ENCODE measurements at regions not wholly inside any gene's neighbourhood (a gene's known extent, or its start where the extent isn't known, plus 50 kb on each side); places are given as distances from the start of the nearest gene placed in this dataset.
"Not testable (repeated sequence)": the region's sequence is repeated elsewhere in the genome, so short reads cannot be mapped to it uniquely, and the experiment has no call there.

GRCh38 chr10:109324721-109325120 is 598.6 kb downstream of the XPNPEP1 start (continued):
- no peak for TF ChIP-seq MYNN (tag by site-specific recombination; IDR thresholded peaks at IDR 0.05; ENCODE audit: borderline replicate concordance)
- TF ChIP-seq ZNF140 (tag by site-specific recombination; IDR thresholded peaks at IDR 0.05): no peak
- TF ChIP-seq TCF7L2 (IDR thresholded peaks at IDR 0.05; ENCODE audit: borderline replicate concordance, low read depth, low read length): no peak
- TF ChIP-seq ZNF585B (tag by site-specific recombination; IDR thresholded peaks at IDR 0.05): no peak
- TF ChIP-seq ZBTB6 (tag by site-specific recombination; IDR thresholded peaks at IDR 0.05): no peak
- no peak for TF ChIP-seq KLF8 (tag by site-specific recombination; IDR thresholded peaks at IDR 0.05)
- TF ChIP-seq ZNF132 (tag by site-specific recombination; IDR thresholded peaks at IDR 0.05; ENCODE audit: borderline replicate concordance): no peak
- TF ChIP-seq ZSCAN23 (tag by site-specific recombination; IDR thresholded peaks at IDR 0.05): no peak
- TF ChIP-seq ZBTB17 (tag by site-specific recombination; IDR thresholded peaks at IDR 0.05): no peak
- no peak for TF ChIP-seq ZNF791 (tag by site-specific recombination; IDR thresholded peaks at IDR 0.05)

DNA sequence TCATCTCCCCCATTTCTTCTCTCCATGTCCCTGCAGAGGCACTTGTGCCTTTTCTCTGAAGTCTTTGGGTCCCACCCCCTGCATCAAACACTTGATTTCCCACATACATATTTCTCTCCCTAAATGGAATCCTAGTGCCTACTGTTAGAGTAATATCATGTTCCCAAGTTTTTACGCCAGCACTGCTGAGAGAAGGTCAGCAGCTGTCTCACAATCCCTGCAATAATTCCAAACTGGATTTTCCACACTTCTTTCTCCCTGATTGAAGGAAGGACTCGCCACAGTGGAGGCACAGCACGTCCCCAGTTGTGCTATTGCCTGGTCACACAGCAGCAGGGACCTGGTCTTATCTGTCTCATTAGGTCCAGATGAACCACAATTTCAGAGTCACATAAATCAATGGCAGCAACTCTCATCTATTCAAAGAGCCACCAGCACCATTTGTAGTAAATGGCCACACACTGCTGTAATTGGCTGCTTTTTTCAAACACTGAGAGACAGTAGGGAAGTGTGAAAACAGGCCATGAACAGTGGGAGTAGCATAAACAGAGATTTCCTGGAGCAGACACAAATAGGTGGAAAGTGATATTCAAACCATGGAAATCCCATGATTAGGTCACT is 605.5 kb downstream of the XPNPEP1 start:
- Histone ChIP-seq H3K9me3 (ENCODE audit: control insufficient read depth, insufficient read depth, low read depth, low read length) (no peaks in the 10 kb centered on the region), H3K36me3 (ENCODE audit: control insufficient read depth in 2 of 2, insufficient read depth in 1 of 2, low read length in 2 of 2) (no peaks in the 10 kb centered on the region), H3K4me1 (ENCODE audit: control insufficient read depth, insufficient read depth, low read length) (no peaks in the 10 kb centered on the region), H3K27ac (ENCODE audit: extremely low read depth, low read depth, low read length) (no peak overlapping the region), H3K4me3 (ENCODE audit: low read depth, low read length) (no peak overlapping the region)
- POLR2A ChIA-PET: no interaction called here
- TF ChIP-seq ZNF354C (tag by site-specific recombination; IDR thresholded peaks at IDR 0.05; ENCODE audit: borderline replicate concordance, low read depth) (no peak), ZNF341 (tag by site-specific recombination; IDR thresholded peaks at IDR 0.05; ENCODE audit: low read depth) (no peak), ZNF274 (IDR thresholded peaks at IDR 0.05; ENCODE audit: low read length) (no peak), ZNF274 (tag by site-specific recombination; IDR thresholded peaks at IDR 0.05; ENCODE audit: borderline replicate concordance) (no peak), ZNF510 (tag by site-specific recombination; IDR thresholded peaks at IDR 0.05; ENCODE audit: insufficient replicate concordance) (no peak), ZNF423 (tag by site-specific recombination; IDR thresholded peaks at IDR 0.05) (no peak), PBX3 (CRISPR knock-in tag; IDR thresholded peaks at IDR 0.05) (no peak), ZNF561 (tag by site-specific recombination; IDR thresholded peaks at IDR 0.05; ENCODE audit: borderline replicate concordance) (no peak), INSM2 (tag by site-specific recombination; IDR thresholded peaks at IDR 0.05) (no peak), ZNF302 (tag by site-specific recombination; IDR thresholded peaks at IDR 0.05; ENCODE audit: low read depth) (no peak), ZNF214 (tag by site-specific recombination; IDR thresholded peaks at IDR 0.05; ENCODE audit: borderline replicate concordance) (no peak), ZXDB (tag by site-specific recombination; IDR thresholded peaks at IDR 0.05) (no peak), ZNF184 (tag by site-specific recombination; IDR thresholded peaks at IDR 0.05) (no peak), HOXC10 (CRISPR knock-in tag; IDR thresholded peaks at IDR 0.05) (no peak), ZNF394 (tag by site-specific recombination; IDR thresholded peaks at IDR 0.05; ENCODE audit: borderline replicate concordance) (no peak), ZBTB20 (tag by site-specific recombination; IDR thresholded peaks at IDR 0.05) (no peak), SCRT2 (tag by site-specific recombination; IDR thresholded peaks at IDR 0.05) (no peak)
- TF ChIP-seq, protein P1, sequence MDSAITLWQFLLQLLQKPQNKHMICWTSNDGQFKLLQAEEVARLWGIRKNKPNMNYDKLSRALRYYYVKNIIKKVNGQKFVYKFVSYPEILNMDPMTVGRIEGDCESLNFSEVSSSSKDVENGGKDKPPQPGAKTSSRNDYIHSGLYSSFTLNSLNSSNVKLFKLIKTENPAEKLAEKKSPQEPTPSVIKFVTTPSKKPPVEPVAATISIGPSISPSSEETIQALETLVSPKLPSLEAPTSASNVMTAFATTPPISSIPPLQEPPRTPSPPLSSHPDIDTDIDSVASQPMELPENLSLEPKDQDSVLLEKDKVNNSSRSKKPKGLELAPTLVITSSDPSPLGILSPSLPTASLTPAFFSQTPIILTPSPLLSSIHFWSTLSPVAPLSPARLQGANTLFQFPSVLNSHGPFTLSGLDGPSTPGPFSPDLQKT (IDR thresholded peaks at IDR 0.05; ENCODE audit: borderline replicate concordance, low read depth, low read length): no peak
- CTCF ChIA-PET: interaction anchor here (0.6 kb wide), 1 partner anchor 378 kb away, joined by 3 read pairs; no protein-coding TSS in a partner anchor

DNA sequence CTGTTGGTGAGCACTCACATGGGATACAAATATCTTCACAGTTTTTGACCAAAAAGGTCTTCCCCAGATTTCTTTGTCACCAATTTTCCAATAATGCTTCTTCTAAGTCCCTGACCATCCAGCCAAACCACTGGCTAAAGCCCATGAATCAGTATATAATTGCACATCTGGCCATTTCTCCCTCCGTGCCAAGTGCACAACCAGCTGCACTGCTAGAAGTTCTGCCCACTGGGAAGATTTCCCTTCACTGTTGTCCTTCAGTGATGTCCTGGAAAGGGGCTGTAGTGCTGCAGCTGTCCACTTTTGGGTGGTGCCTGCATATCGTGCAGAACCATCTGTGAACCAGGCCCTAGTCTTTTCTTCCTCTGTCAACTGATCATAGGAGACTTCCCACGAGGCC is 609.3 kb downstream of the XPNPEP1 start:
- H3K9me3 ChIP-seq (ENCODE audit: control insufficient read depth, insufficient read depth, low read depth, low read length); CTCF ChIA-PET; H3K27ac ChIP-seq (ENCODE audit: extremely low read depth, low read depth, low read length); H3K4me1 ChIP-seq (ENCODE audit: control insufficient read depth, insufficient read depth, low read length); H3K4me3 ChIP-seq (ENCODE audit: low read depth, low read length); H3K36me3 ChIP-seq (ENCODE audit: control insufficient read depth in 2 of 2, insufficient read depth in 1 of 2, low read length in 2 of 2); POLR2A ChIA-PET: not testable (repeated sequence)

DNA sequence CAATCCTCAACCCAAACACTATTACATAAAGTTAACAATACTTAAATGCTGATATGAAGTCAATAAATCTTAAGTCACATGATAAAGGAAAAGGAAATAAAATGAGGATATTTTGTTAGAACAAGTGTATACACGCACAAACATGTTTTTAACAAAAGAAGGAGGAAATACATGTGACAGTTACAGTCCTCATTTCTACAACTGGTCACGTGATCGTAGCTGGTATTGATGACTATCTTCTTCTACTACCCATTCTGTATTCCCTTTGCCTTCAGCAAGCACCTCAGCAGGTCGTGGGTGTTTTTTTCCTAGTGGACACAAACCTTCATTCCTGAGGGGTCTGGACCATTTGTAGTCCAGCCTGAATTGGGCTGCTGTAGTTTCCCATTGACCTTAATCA is 610.8 kb downstream of the XPNPEP1 start:
- POLR2A ChIA-PET; H3K4me1 ChIP-seq (ENCODE audit: control insufficient read depth, insufficient read depth, low read length); CTCF ChIA-PET: not testable (repeated sequence)

More for the DNA sequence above, 610.8 kb downstream of the XPNPEP1 start:
- H3K9me3 ChIP-seq (ENCODE audit: control insufficient read depth, insufficient read depth, low read depth, low read length); H3K27ac ChIP-seq (ENCODE audit: extremely low read depth, low read depth, low read length); H3K36me3 ChIP-seq (ENCODE audit: control insufficient read depth in 2 of 2, insufficient read depth in 1 of 2, low read length in 2 of 2); H3K4me3 ChIP-seq (ENCODE audit: low read depth, low read length): not testable (repeated sequence)
